NB4 (cell line): ENCODE measurements at regions not wholly inside any gene's neighbourhood (a gene's known extent, or its start where the extent isn't known, plus 50 kb on each side); places are given as distances from the start of the nearest gene placed in this dataset.
"Not testable (repeated sequence)": the region's sequence is repeated elsewhere in the genome, so short reads cannot be mapped to it uniquely, and the experiment has no call there.

Experiments used
- DNase-seq: peaks from one replicate; pipeline ENCODE4 v3.0.0; 2010; ENCODE audit warnings: low read depth
- H3K4me3 ChIP-seq: one replicate; pipeline ENCODE4 v1.5.1; 2011; ENCODE audit warnings: mild to moderate bottlenecking, low read depth, low read length, moderate library complexity
- CTCF ChIP-seq: IDR thresholded peaks from one replicate; pipeline ENCODE4 v1.5.1; 2012; ENCODE audit warnings: low read depth, low read length
- MAX ChIP-seq: IDR thresholded peaks from 2 replicates; pipeline ENCODE4 v1.6.1; 2011; ENCODE audit warnings: low read depth, low read length
- MYC ChIP-seq: IDR thresholded peaks from 2 replicates; pipeline ENCODE4 v1.6.1; 2011; ENCODE audit warnings: low read depth, low read length
- POLR2A ChIP-seq: IDR thresholded peaks from 2 replicates; pipeline ENCODE4 v1.6.1; 2011; ENCODE audit warnings: mild to moderate bottlenecking; ENCODE audit not compliant: insufficient read length; ENCODE audit errors: extremely low read depth

- DNase-seq, result no peak
Observed at GRCh38 chr7:83849131-83849530, 200.2 kb upstream of the SEMA3E start.

GRCh38 chr7:83842894-83843293 is 194.0 kb upstream of the SEMA3E start:
- H3K4me3 ChIP-seq, result no peak overlapping the region
- no peak for TF ChIP-seq CTCF
- no peak for TF ChIP-seq MYC
- no peak for TF ChIP-seq POLR2A
- TF ChIP-seq MAX, result no peak
- no peak for DNase-seq

More at GRCh38 chr7:83849131-83849530, 200.2 kb upstream of the SEMA3E start:
- no peak overlapping the region for H3K4me3 ChIP-seq
- TF ChIP-seq MYC, result no peak
- TF ChIP-seq CTCF, result no peak
- TF ChIP-seq POLR2A, result no peak
- TF ChIP-seq MAX, result no peak

GRCh38 chr7:83837683-83838082 is 188.7 kb upstream of the SEMA3E start:
- no peak overlapping the region for H3K4me3 ChIP-seq
- TF ChIP-seq MYC (no peak), MAX (no peak), POLR2A (no peak), CTCF (no peak)
- no peak for DNase-seq

- no peak for TF ChIP-seq MYC
- TF ChIP-seq MAX, result no peak
- TF ChIP-seq CTCF, result no peak
- TF ChIP-seq POLR2A, result no peak
- no peak for DNase-seq
- H3K4me3 ChIP-seq, result no peak overlapping the region
Observed at GRCh38 chr7:83836028-83836427, 187.1 kb upstream of the SEMA3E start.

GRCh38 chr7:83835424-83835823 is 186.5 kb upstream of the SEMA3E start:
- no peak overlapping the region for H3K4me3 ChIP-seq
- TF ChIP-seq MYC (no peak), POLR2A (no peak), CTCF (no peak), MAX (no peak)
- no peak for DNase-seq

- H3K4me3 ChIP-seq, result not testable (repeated sequence)
Observed at GRCh38 chr7:83833721-83834120, 184.8 kb upstream of the SEMA3E start.

More at GRCh38 chr7:83833721-83834120, 184.8 kb upstream of the SEMA3E start:
- DNase-seq, result not testable (repeated sequence)
